H9 (cell line): ENCODE measurements at regions not wholly inside any gene's neighbourhood (a gene's known extent, or its start where the extent isn't known, plus 50 kb on each side); places are given as distances from the start of the nearest gene placed in this dataset.

Experiments
- DNase-seq: peaks from one replicate; pipeline ENCODE4 v3.0.0-alpha.2; 2017
- H2AFZ ChIP-seq: one replicate; pipeline ENCODE4 v1.6.1; 2013; ENCODE audit warnings: mild to moderate bottlenecking, low read length, control low read depth, moderate library complexity
- H2AK5ac ChIP-seq: 2 replicates; pipeline ENCODE4 v1.6.1; 2013; ENCODE audit warnings: low read length, control low read depth, mixed read lengths; ENCODE audit not compliant: insufficient read length
- H2BK120ac ChIP-seq: one replicate; pipeline ENCODE4 v1.6.1; 2013; ENCODE audit warnings: low read depth, mild to moderate bottlenecking, low read length, control low read depth, inconsistent platforms; ENCODE audit not compliant: poor library complexity, severe bottlenecking
- H2BK12ac ChIP-seq: 2 replicates; pipeline ENCODE4 v1.6.1; 2013; ENCODE audit warnings: low read length, control low read depth, mixed read lengths, low read depth; ENCODE audit not compliant: insufficient read length
- H2BK15ac ChIP-seq: 2 replicates; pipeline ENCODE4 v1.6.1; 2013; ENCODE audit warnings: low read depth, low read length, control low read depth
- H2BK20ac ChIP-seq: one replicate; pipeline ENCODE4 v1.6.1; 2013; ENCODE audit warnings: low read depth, mild to moderate bottlenecking, low read length, control low read depth, inconsistent platforms; ENCODE audit not compliant: poor library complexity, severe bottlenecking
- H2BK5ac ChIP-seq: 2 replicates; pipeline ENCODE4 v1.6.1; 2013; ENCODE audit warnings: low read length, control low read depth, mixed read lengths; ENCODE audit not compliant: insufficient read length
- H3K14ac ChIP-seq: 2 replicates; pipeline ENCODE4 v1.6.1; 2013; ENCODE audit warnings: low read length, control low read depth; ENCODE audit not compliant: insufficient read depth
- H3K18ac ChIP-seq: 2 replicates; pipeline ENCODE4 v1.6.1; 2013; ENCODE audit warnings: low read depth, mild to moderate bottlenecking, mixed read lengths, low read length, control low read depth; ENCODE audit not compliant: insufficient read length
- H3K23ac ChIP-seq: 2 replicates; pipeline ENCODE4 v1.6.1; 2013; ENCODE audit warnings: low read length, control low read depth, mixed read lengths, low read depth; ENCODE audit not compliant: insufficient read length
- H3K23me2 ChIP-seq: 2 replicates; pipeline ENCODE4 v1.6.1; 2013; ENCODE audit warnings: low read depth, mild to moderate bottlenecking, mixed read lengths, low read length, control low read depth; ENCODE audit not compliant: insufficient read length, poor library complexity, severe bottlenecking
- H3K27ac ChIP-seq: 2 replicates; pipeline ENCODE4 v1.5.1; 2013; ENCODE audit warnings: low read length, control low read depth, mixed read lengths, low read depth; ENCODE audit not compliant: insufficient read length
- H3K27me3 ChIP-seq: 2 replicates; pipeline ENCODE4 v1.6.1; 2013; ENCODE audit warnings: low read length, control low read depth, inconsistent platforms; ENCODE audit not compliant: insufficient read depth
- H3K4ac ChIP-seq: 2 replicates; pipeline ENCODE4 v1.6.1; 2013; ENCODE audit warnings: low read depth, mild to moderate bottlenecking, control low read depth, inconsistent platforms, low read length, moderate library complexity
- H3K4me1 ChIP-seq: 2 replicates; pipeline ENCODE4 v1.6.1; 2013; ENCODE audit warnings: low read length, control low read depth, inconsistent platforms; ENCODE audit not compliant: insufficient read depth
- H3K4me2 ChIP-seq: 2 replicates; pipeline ENCODE4 v1.6.1; 2013; ENCODE audit warnings: low read length, control low read depth, mixed read lengths; ENCODE audit not compliant: insufficient read length, insufficient read depth
- H3K56ac ChIP-seq: 2 replicates; pipeline ENCODE4 v1.6.1; 2013; ENCODE audit warnings: low read depth, mild to moderate bottlenecking, mixed read lengths, low read length, control low read depth; ENCODE audit not compliant: insufficient read length
- H3K79me1 ChIP-seq: 2 replicates; pipeline ENCODE4 v1.6.1; 2013; ENCODE audit warnings: low read depth, mild to moderate bottlenecking, moderate library complexity, low read length, control low read depth, inconsistent platforms; ENCODE audit not compliant: insufficient read depth, poor library complexity, severe bottlenecking
- H3K79me2 ChIP-seq: 2 replicates; pipeline ENCODE4 v1.6.1; 2013; ENCODE audit warnings: low read length, control low read depth, inconsistent platforms; ENCODE audit not compliant: insufficient read depth
- H3K9ac ChIP-seq: 2 replicates; pipeline ENCODE4 v1.6.1; 2013; ENCODE audit warnings: low read length, control low read depth, mixed read lengths; ENCODE audit not compliant: insufficient read length; ENCODE audit errors: extremely low read depth
- H3K9me3 ChIP-seq: one replicate; pipeline ENCODE4 v1.6.1; 2013; ENCODE audit warnings: low read depth, low read length, inconsistent platforms; ENCODE audit not compliant: control insufficient read depth
- H3T11ph ChIP-seq: one replicate; pipeline ENCODE4 v1.6.1; 2013; ENCODE audit warnings: mild to moderate bottlenecking, low read length, control low read depth, inconsistent platforms
- H4K20me1 ChIP-seq: one replicate; pipeline ENCODE4 v1.6.1; 2013; ENCODE audit not compliant: control insufficient read depth, insufficient read length, insufficient read depth
- H4K5ac ChIP-seq: 2 replicates; pipeline ENCODE4 v1.6.1; 2013; ENCODE audit warnings: low read depth, mild to moderate bottlenecking, mixed read lengths, low read length, control low read depth; ENCODE audit not compliant: insufficient read length
- H4K8ac ChIP-seq: replicated peaks from 2 replicates; pipeline ENCODE4 v1.6.1; 2013; ENCODE audit warnings: low read length, control low read depth, mixed read lengths, low read depth; ENCODE audit not compliant: insufficient read length
- H4K91ac ChIP-seq: 2 replicates; pipeline ENCODE4 v1.6.1; 2013; ENCODE audit warnings: low read depth, mild to moderate bottlenecking, moderate library complexity, mixed read lengths, low read length, control low read depth; ENCODE audit not compliant: insufficient read length
- H3K27ac Mint-ChIP-seq, 3 experiments: 2 replicates in 2 of 3; 3 replicates in 1 of 3; pipeline ENCODE4 v1.8.0; 2020 to 2021; ENCODE audit warnings: mixed read lengths in 3 of 3, mild to moderate bottlenecking in 1 of 3, moderate library complexity in 1 of 3
- H3K27me3 Mint-ChIP-seq: 2 replicates; pipeline ENCODE4 v1.8.0; 2021; ENCODE audit warnings: low read depth, mild to moderate bottlenecking, moderate library complexity, mixed read lengths
- H3K36me3 Mint-ChIP-seq, 3 experiments: 2 replicates in 2 of 3; 3 replicates in 1 of 3; pipeline ENCODE4 v1.8.0; 2020 to 2021; ENCODE audit warnings: low read depth in 3 of 3, mixed read lengths in 3 of 3; ENCODE audit not compliant: insufficient read depth in 1 of 3
- H3K4me1 Mint-ChIP-seq, 2 experiments: 2 replicates each; pipeline ENCODE4 v1.8.0; 2020; ENCODE audit warnings: mixed read lengths in 2 of 2
- H3K4me3 Mint-ChIP-seq, 2 experiments: 2 replicates in 1 of 2; 3 replicates in 1 of 2; pipeline ENCODE4 v1.8.0; 2020 to 2021; ENCODE audit warnings: mild to moderate bottlenecking in 2 of 2, mixed read lengths in 2 of 2, moderate library complexity in 1 of 2
- H3K9me3 Mint-ChIP-seq, 2 experiments: 2 replicates in 1 of 2; 3 replicates in 1 of 2; pipeline ENCODE4 v1.8.0; 2020; ENCODE audit warnings: mild to moderate bottlenecking in 2 of 2, mixed read lengths in 2 of 2, moderate library complexity in 1 of 2
- TF ChIP-seq, protein P1 (sequence below): fragments of 200-600 bp; sonication (generic); conservative IDR thresholded peaks from 3 replicates; pipeline ENCODE4 v1.8.0; 2021; ENCODE audit warnings: antibody characterized with exemption, mild to moderate bottlenecking

DNA sequence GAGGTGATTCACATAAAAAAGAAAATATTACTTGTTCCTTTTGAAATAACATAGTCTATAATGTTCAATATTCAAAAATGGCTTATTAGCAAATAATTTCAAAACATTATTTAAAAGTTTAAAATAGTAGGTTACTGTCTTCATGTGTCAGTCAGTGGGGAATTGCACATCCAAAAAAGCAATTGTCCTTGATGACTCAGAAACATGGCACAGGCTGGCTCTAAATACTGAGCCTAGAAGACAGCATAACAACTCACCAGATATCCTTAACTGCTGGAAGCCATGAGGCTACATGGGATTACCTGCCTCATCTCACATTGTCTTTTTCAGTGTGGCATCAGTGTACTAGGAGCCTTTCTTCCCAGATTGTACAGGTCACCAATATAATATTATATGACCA, 439.5 kb upstream of the RGMB start:
- Histone ChIP-seq H2BK120ac (no peak overlapping the region), H4K5ac (no peak overlapping the region), H3K4me2 (no peak overlapping the region), H3K4me1 (no peaks in the 10 kb centered on the region), H2AFZ (no peak overlapping the region), H4K91ac (no peak overlapping the region), H2AK5ac (no peak overlapping the region), H2BK15ac (no peak overlapping the region), H3K79me1 (no peaks in the 10 kb centered on the region), H3K9me3 (no peaks in the 10 kb centered on the region), H3K27ac (no peak overlapping the region), H3T11ph (no peak overlapping the region), H3K18ac (no peak overlapping the region), H3K79me2 (no peaks in the 10 kb centered on the region), H3K27me3 (no peaks in the 10 kb centered on the region), H3K56ac (no peak overlapping the region), H4K8ac (no peak overlapping the region), H3K9ac (no peak overlapping the region), H3K4ac (no peak overlapping the region), H2BK12ac (no peak overlapping the region), H2BK5ac (no peak overlapping the region), H4K20me1 (no peaks in the 10 kb centered on the region), H3K23me2 (no peaks in the 10 kb centered on the region), H3K23ac (no peak overlapping the region), H3K14ac (no peak overlapping the region), H2BK20ac (no peak overlapping the region)
- Mint-ChIP-seq H3K9me3 (peaks cover 5 to 7% of the 10 kb centered on the region in 2 experiments; a peak in 2 of 5 replicates), H3K4me3 (no peak overlapping the region), H3K36me3 (peaks cover 0 to 8% (median 0%) of the 10 kb centered on the region in 3 experiments; a peak in 2 of 7 replicates), H3K27ac (no peak overlapping the region), H3K27me3 (no peaks in the 10 kb centered on the region), H3K4me1 (no peaks in the 10 kb centered on the region)
- TF ChIP-seq, protein P1, sequence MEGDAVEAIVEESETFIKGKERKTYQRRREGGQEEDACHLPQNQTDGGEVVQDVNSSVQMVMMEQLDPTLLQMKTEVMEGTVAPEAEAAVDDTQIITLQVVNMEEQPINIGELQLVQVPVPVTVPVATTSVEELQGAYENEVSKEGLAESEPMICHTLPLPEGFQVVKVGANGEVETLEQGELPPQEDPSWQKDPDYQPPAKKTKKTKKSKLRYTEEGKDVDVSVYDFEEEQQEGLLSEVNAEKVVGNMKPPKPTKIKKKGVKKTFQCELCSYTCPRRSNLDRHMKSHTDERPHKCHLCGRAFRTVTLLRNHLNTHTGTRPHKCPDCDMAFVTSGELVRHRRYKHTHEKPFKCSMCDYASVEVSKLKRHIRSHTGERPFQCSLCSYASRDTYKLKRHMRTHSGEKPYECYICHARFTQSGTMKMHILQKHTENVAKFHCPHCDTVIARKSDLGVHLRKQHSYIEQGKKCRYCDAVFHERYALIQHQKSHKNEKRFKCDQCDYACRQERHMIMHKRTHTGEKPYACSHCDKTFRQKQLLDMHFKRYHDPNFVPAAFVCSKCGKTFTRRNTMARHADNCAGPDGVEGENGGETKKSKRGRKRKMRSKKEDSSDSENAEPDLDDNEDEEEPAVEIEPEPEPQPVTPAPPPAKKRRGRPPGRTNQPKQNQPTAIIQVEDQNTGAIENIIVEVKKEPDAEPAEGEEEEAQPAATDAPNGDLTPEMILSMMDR, result no peak
- DNase-seq, result no peak
